Inflammatory macrophage treated with lipopolysaccharide for 4 hours (primary cell): ENCODE measurements at regions not wholly inside any gene's neighbourhood (a gene's known extent, or its start where the extent isn't known, plus 50 kb on each side); places are given as distances from the start of the nearest gene placed in this dataset.
"Not testable (repeated sequence)": the region's sequence is repeated elsewhere in the genome, so short reads cannot be mapped to it uniquely, and the experiment has no call there.

ENCODE experiments used
- DNase-seq: peaks from one replicate; pipeline ENCODE4 v3.0.0-alpha.2; 2020

DNA sequence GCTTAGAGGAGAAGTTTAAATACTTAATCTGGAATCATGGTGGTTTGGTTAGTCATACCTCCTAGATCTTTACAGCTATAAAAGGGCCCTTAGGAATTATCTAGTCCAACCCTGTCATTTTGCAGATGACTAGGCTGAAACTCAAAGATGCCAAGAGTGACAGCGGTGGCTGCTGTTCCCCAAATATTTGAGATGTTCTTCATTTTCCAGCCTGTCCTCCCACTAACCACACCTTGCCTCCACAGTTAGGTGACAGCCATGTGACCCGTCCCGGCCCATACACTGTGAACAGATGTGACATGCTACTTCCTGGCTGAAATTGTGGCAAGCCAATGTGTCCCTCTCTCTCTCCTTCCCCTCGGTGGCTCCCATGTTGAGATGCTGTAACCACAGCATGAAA, 225.5 kb upstream of the IPO5 start:
- no peak for DNase-seq

DNA sequence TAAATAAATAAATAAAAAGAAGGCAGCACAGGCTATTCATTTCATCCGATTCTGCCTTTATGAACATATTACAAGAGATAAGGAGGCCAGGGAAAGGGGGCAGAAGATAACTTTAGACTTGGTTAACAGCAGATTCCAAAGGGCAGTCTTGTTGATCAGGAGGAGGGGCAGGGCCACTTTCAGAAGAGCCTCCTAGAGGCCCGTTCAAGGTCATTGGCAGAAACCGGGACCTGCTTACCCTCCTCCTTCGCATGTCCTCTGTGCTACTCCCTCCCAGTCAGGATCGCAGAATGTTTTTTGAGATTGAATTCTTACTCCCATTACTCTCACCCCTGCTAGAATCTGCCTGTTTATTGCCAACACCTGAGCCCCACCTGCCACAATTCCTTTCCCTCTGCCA, 217.0 kb upstream of the IPO5 start:
- no peak for DNase-seq

DNA sequence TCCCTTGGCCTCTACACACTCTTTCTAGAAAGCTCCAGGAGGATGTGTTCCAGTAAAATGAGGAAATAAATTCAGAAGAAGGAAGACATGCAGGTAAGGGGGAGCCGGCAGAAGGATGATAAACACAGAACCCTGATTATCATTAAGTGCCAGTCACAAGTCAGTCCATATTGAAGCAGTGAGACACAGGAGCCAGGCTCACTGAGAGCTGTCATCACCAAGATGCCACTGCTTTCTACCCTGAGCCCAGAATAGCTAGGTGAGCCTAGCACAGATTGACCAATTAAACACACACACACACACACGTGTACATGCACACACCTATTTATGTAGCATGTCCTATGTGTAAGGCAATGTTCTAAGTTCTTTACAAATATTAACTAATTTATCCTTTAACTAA, 211.4 kb upstream of the IPO5 start:
- DNase-seq, result no peak

DNA sequence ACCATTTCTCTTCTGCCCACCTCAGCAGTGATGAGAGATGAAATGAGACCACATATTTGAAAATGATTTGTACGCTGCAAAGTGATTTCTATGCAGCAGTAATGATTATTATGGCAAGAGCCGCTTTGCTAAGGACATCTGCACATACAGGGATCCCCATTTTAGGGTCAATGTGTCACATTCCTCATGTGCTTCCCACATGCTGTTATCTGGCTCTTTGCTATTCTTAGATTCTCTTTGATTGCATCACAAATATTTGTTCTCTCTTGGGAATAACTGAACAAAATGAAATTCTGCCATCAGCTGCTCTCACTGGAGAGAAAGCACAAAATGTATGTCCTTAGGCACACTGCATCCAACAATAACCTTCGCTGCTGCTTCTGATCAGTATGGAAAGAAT, 209.5 kb upstream of the IPO5 start:
- no peak for DNase-seq

GRCh38 chr13:97746649-97747048, 206.8 kb upstream of the IPO5 start:
- no peak for DNase-seq

DNA sequence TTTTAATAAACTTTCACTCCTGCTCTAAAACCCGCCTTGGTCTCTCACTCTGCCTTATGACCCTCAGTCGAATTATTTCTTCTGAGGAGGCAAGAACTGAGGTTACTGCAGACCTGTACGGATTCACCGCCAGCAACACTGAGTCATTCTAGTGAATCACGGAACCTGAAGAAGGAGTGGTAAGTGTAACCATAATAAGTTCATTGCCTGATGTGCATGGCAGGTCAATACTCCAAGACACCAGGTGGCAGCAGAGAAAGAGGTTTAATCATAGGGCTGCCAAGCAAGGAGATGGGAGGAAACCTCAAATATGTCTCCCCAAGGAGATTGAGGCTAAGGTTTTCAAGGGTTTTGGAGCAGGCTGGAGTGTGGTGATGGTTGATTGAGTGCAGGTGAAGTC, 204.3 kb upstream of the IPO5 start:
- DNase-seq, result no peak

GRCh38 chr13:97751477-97751876, 202.0 kb upstream of the IPO5 start:
- DNase-seq, result no peak

DNA sequence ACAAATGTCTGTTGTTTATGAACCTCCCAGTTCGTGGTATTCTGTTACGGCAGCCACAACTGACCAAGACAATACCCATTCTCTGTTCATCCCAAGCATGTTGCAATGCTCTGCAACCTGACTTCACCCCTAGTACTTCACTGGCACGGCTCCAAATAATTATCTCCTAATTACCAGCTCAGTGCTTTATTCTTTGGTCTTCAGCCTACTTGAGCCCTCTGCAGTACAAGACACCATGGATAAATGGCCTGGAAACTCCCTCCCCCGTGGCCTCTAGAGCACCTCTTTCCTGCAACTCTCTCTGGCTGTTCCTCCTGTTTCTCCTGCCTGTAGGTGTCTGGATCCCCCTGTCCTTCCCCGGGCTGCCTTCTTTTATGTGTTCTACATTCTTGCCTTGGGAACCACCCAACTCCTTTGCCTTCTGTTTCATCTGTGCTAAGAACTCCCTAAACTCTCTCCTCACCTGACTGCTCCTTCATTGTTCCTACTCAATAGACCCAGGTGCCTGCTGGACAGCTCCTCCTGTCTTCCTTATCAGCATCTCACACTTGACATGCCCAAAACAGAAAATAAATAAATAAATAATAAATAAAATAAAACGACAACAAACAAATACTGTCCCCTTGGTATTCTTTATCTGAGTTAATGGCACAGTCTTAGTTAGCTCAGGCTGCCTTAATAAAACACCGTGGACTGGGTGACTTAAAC, 200.4 kb upstream of the IPO5 start:
- no peak for DNase-seq

- no peak for DNase-seq
Measured at GRCh38 chr13:97753942-97754670, 199.4 kb upstream of the IPO5 start.

GRCh38 chr13:97757807-97758206, 195.7 kb upstream of the IPO5 start:
- DNase-seq, result no peak

DNA sequence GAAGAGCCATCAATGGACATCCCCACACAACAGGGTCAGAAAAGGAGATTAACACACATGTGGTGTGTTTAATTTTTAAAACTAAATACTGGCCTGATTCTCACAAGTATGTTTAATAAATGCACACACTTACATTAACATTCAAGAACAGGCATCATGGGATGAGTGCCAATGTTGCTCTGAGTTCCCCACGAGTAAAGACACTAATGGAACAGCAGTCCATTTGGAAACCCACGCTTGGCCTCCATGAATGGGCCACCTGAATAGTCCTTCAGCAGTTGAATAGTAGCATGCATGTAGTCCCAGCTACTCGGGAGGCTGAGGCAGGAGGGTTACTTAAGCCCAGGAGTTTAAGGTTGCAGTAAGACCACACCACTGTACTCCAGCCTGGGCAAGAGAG, 195.2 kb upstream of the IPO5 start:
- DNase-seq, result no peak

- DNase-seq, result no peak
Measured at GRCh38 chr13:97761796-97762540, 191.5 kb upstream of the IPO5 start.

DNA sequence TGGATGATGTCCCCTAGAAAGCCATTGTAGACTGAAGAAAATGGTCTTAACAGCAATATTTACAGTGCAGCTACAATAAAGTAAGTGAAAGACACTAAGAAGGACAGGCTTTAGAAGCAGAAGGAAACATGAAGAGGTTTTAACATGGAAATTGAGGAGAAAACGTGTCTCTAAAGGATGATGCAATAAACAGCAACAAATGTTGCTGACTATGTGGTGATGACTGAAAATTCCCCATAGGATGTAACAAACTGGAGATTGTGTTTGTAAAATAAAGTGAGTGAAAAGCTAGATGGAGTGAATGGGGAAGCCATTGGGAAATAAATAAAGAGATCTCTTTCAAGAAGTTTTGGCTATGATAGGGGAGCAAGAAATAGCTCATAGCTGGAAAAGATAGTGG, 186.7 kb upstream of the IPO5 start:
- DNase-seq, result no peak

- no peak for DNase-seq
Measured at GRCh38 chr13:97768134-97768533, 185.3 kb upstream of the IPO5 start.

DNA sequence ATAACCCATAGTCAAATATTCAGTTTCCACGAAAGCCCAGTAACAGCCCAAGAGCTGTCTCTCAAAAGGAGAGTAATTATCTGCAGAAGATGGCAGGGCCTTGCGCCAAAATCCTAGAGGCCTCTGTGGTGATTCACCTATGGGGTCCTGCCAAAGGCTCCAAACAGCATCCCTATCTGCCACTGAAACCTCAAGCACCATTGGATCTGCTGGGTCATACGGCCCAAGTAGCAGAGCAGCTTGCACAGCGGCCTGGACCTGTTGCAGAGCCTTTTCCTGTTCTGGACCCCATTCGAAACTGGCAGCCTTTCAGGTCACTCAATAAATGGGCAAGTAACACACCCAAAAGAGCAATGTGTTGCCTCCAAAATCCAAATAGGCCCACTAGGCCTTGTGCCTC, 183.2 kb upstream of the IPO5 start:
- not testable (repeated sequence) for DNase-seq

GRCh38 chr13:97772466-97772865, 181.0 kb upstream of the IPO5 start:
- not testable (repeated sequence) for DNase-seq

DNA sequence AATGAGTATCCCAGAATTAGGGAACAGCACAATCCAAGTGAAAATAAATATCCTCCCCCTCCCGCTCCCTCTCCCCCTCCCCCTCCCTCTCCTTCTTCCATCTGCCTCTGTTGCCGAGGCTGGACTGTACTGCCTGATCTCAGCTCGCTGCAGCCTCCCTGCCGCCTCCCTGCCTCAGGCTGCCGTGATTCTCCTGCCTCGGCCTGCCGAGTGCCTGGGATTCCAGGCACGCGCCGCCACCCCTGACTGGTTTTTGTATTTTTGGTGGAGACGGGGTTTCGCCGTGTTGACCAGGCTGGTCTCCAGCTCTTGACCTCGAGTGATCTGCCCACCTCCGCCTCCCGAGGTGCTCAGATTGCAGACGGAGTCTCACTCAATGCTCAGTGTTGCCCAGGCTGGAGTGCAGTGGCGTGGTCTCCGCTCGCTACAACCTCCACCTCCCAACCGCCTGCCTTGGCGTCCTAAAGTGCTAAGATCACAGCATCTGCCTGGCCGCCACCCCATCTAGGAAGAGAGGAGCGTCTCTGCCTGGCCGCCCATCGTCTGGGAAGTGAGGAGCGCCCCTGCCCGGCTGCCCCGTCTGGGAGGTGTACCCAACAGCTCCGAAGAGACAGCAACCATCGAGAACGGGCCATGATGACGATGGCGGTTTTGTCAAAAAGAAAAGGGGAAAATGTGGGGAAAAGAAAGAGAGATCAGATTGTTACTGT, 178.9 kb upstream of the IPO5 start:
- DNase-seq, result not testable (repeated sequence)

GRCh38 chr13:97780486-97780885, 173.0 kb upstream of the IPO5 start:
- no peak for DNase-seq

GRCh38 chr13:97781891-97782305, 171.6 kb upstream of the IPO5 start:
- no peak for DNase-seq

- no peak for DNase-seq
Measured at GRCh38 chr13:97786510-97786909, 167.0 kb upstream of the IPO5 start.

GRCh38 chr13:97797553-97797952, 155.9 kb upstream of the IPO5 start:
- DNase-seq, result no peak

DNA sequence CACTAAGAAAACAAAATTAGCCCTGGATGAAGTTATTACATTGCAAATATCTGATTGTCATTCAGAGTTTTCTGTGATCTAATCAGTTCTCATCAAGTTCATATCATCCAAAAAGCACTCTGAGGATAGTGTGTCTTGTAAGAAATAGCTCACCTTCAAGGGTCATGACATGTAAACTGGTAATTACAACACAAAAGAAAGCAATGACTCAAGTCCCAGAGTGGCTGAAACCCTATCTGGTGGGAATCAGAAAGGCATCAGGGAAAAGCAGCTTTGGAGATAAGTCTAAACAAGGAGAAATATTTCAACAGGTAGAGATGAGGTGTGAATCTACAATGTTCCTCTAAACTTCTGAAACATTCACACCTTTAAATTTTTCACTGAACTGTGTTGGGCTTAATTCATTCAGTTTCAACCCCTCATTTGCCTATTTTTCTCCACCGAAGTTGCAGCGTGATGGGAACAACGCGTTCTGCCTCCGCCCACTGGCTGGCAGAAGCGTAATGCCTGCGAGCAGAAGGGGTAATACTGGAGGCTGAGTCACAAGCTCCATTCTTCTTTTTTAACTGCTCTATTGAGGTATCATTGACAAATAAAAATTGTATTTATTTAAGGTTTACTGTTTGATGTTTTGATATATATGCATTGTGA, 155.2 kb upstream of the IPO5 start:
- no peak for DNase-seq

DNA sequence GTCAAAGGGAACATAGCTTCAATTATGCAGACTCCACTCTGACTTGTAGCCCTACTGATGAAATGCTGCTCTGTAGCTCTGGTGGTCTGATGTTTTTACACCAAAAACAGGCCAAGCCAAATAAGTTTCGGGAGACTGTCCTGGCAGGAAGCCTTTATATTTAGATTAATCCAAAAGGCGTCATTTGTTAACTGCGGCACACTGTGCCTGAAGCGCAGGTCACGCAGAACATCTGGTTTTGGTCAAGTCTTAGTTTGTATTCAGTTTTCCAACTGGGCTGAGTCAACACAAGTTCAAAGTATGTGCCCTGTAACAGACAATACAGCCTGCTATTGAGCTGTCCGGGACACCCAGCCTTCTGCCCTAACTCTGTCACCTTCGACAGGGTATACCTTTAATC, 154.6 kb upstream of the IPO5 start:
- DNase-seq, result no peak
